ENCODE measurements at regions not wholly inside any gene's neighbourhood (a gene's known extent, or its start where the extent isn't known, plus 50 kb on each side); places are given as distances from the start of the nearest gene placed in this dataset.
A peak's percentile ranks its signal among the peaks of the same experiment; 100 is the strongest.

GRCh38 chr5:173816728-173817127, 71.4 kb upstream of the CPEB4 start:
- H3K27ac ChIP-seq: no peak overlapping the region
- ATAC-seq (no peak), DNase-seq (no peak), FAIRE-seq (no peak)
- no peak overlapping the region for H3K4me3 ChIP-seq
- H3K36me3 ChIP-seq: no peaks in the 10 kb centered on the region
- TF ChIP-seq CTCF (IDR thresholded peaks at IDR 0.05): no peak
- intact Hi-C loops (cut with DNase I): no loop called here
- no peaks in the 10 kb centered on the region for H3K27me3 ChIP-seq
- 58 to 59% methylated on average over 5 of the region's 5 CpGs for WGBS, 2 donors
- no peaks in the 10 kb centered on the region for H3K4me1 ChIP-seq
- H3K9me3 ChIP-seq: no peaks in the 10 kb centered on the region

GRCh38 chr5:173817561-173817960, 70.6 kb upstream of the CPEB4 start:
- Histone ChIP-seq H3K36me3 (no peaks in the 10 kb centered on the region), H3K4me1 (peaks cover 0 to 2% (median 0%) of the 10 kb centered on the region in 3 donors), H3K27me3 (no peaks in the 10 kb centered on the region), H3K4me3 (no peak overlapping the region), H3K9me3 (no peaks in the 10 kb centered on the region), H3K27ac (no peak overlapping the region)
- DNase-seq: no peak
- intact Hi-C loops (cut with DNase I): no loop called here
- ATAC-seq: no peak
- WGBS, 2 donors: 89 to 92% methylated on average over 5 of the region's 5 CpGs
- FAIRE-seq: no peak
- TF ChIP-seq CTCF (IDR thresholded peaks at IDR 0.05): no peak

GRCh38 chr5:173819521-173819920, 68.6 kb upstream of the CPEB4 start:
- H3K4me3 ChIP-seq: no peak overlapping the region
- no peaks in the 10 kb centered on the region for H3K9me3 ChIP-seq
- ATAC-seq: no peak
- no peak for FAIRE-seq
- no peaks in the 10 kb centered on the region for H3K36me3 ChIP-seq
- no peak for TF ChIP-seq CTCF (IDR thresholded peaks at IDR 0.05)
- DNase-seq: no peak
- intact Hi-C loops (cut with DNase I): no loop called here
- 84 to 95% methylated on average over 3 of the region's 3 CpGs for WGBS, 2 donors
- H3K27me3 ChIP-seq: no peaks in the 10 kb centered on the region
- H3K4me1 ChIP-seq: peaks cover 5 to 16% (median 11%) of the 10 kb centered on the region in 3 donors
- no peak overlapping the region for H3K27ac ChIP-seq

- TF ChIP-seq CTCF (IDR thresholded peaks at IDR 0.05): no peak
- no peak for ATAC-seq
- H3K27me3 ChIP-seq: no peaks in the 10 kb centered on the region
- H3K9me3 ChIP-seq: no peaks in the 10 kb centered on the region
- intact Hi-C loops (cut with DNase I): no loop called here
- FAIRE-seq: no peak
- H3K36me3 ChIP-seq: no peaks in the 10 kb centered on the region
- no peak overlapping the region for H3K4me3 ChIP-seq
- peak overlapping the region in 3 of 4 donors; percentile 73 to 86 (median 78) for H3K27ac ChIP-seq
- peaks cover 13 to 44% (median 38%) of the 10 kb centered on the region in 3 donors for H3K4me1 ChIP-seq
- DNase-seq: no peak
These were observed 64.9 kb upstream of the CPEB4 start for GRCh38 chr5:173823274-173823644.

- no peaks in the 10 kb centered on the region for H3K9me3 ChIP-seq
- 53 to 55% methylated on average over 10 of the region's 10 CpGs for WGBS, 2 donors
- no peaks in the 10 kb centered on the region for H3K27me3 ChIP-seq
- no peak overlapping the region for H3K4me3 ChIP-seq
- no peak for TF ChIP-seq CTCF (IDR thresholded peaks at IDR 0.05)
- peaks cover 13 to 44% (median 38%) of the 10 kb centered on the region in 3 donors for H3K4me1 ChIP-seq
- FAIRE-seq: no peak
- peak; percentile 76 to 82 (median 79) for ATAC-seq
- no peaks in the 10 kb centered on the region for H3K36me3 ChIP-seq
- H3K27ac ChIP-seq: peak overlapping the region; percentile 67 to 86 (median 76)
- intact Hi-C loops (cut with DNase I): no loop called here
- peak in 4 of 6 donors; percentile 44 to 70 (median 52) for DNase-seq
These were observed 64.2 kb upstream of the CPEB4 start for GRCh38 chr5:173823721-173824567.
